WI38 (cell line): ENCODE measurements at regions not wholly inside any gene's neighbourhood (a gene's known extent, or its start where the extent isn't known, plus 50 kb on each side); places are given as distances from the start of the nearest gene placed in this dataset.

ENCODE experiments used
- H3K4me3 ChIP-seq: 2 replicates; pipeline ENCODE4 v1.5.1; 2011; ENCODE audit warnings: low read depth, mild to moderate bottlenecking, control low read depth, low read length
- TF ChIP-seq, protein P1 (sequence below): IDR thresholded peaks from 2 replicates; pipeline ENCODE4 v1.5.1; 2012; ENCODE audit warnings: low read depth, mild to moderate bottlenecking, control low read depth, low read length

- no peak overlapping the region for H3K4me3 ChIP-seq
- TF ChIP-seq, protein P1, sequence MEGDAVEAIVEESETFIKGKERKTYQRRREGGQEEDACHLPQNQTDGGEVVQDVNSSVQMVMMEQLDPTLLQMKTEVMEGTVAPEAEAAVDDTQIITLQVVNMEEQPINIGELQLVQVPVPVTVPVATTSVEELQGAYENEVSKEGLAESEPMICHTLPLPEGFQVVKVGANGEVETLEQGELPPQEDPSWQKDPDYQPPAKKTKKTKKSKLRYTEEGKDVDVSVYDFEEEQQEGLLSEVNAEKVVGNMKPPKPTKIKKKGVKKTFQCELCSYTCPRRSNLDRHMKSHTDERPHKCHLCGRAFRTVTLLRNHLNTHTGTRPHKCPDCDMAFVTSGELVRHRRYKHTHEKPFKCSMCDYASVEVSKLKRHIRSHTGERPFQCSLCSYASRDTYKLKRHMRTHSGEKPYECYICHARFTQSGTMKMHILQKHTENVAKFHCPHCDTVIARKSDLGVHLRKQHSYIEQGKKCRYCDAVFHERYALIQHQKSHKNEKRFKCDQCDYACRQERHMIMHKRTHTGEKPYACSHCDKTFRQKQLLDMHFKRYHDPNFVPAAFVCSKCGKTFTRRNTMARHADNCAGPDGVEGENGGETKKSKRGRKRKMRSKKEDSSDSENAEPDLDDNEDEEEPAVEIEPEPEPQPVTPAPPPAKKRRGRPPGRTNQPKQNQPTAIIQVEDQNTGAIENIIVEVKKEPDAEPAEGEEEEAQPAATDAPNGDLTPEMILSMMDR: no peak
Observed at GRCh38 chr5:51043745-51044144, 339.5 kb upstream of the ISL1 start.

- H3K4me3 ChIP-seq: no peak overlapping the region
- TF ChIP-seq, protein P1: no peak
Observed at GRCh38 chr5:51047369-51047768, 335.9 kb upstream of the ISL1 start.

- TF ChIP-seq, protein P1: no peak
- H3K4me3 ChIP-seq: no peak overlapping the region
Observed at GRCh38 chr5:51053361-51053760, 329.9 kb upstream of the ISL1 start.

- TF ChIP-seq, protein P1: no peak
Observed at GRCh38 chr5:51060953-51061352, 322.3 kb upstream of the ISL1 start.

DNA sequence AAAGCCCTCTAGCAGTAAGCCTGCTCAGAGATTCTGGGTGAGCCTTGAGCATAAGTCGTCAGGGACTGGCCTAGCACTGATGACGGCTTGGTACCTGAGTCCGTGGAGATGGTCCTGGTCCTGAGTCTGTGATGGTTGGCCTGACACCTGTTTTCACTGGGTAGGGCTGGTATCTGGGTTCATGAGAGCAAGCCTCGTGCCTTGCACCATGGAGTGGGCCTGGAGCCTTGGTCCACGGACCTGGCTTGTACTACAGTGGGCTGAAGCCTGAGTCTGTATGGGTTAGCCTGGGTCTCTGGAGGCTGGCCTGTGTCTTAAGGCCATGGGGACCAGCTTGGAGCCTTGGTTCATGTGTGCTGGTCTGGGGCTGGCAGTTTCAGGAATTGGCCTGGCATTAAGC lies 310.3 kb upstream of the ISL1 start:
- no peak overlapping the region for H3K4me3 ChIP-seq
- TF ChIP-seq, protein P1: no peak

More at GRCh38 chr5:51060953-51061352, 322.3 kb upstream of the ISL1 start:
- no peak overlapping the region for H3K4me3 ChIP-seq

GRCh38 chr5:51082741-51083140 lies 300.5 kb upstream of the ISL1 start:
- H3K4me3 ChIP-seq: no peak overlapping the region
- TF ChIP-seq, protein P1: no peak

GRCh38 chr5:51091816-51092215 lies 291.4 kb upstream of the ISL1 start:
- no peak overlapping the region for H3K4me3 ChIP-seq
- TF ChIP-seq, protein P1: no peak
